ENCODE measurements at regions not wholly inside any gene's neighbourhood (a gene's known extent, or its start where the extent isn't known, plus 50 kb on each side); places are given as distances from the start of the nearest gene placed in this dataset.

GRCh38 chr14:38752750-38753149, 350.3 kb downstream of the SEC23A start:
- Histone ChIP-seq H3K4me3 (ENCODE audit: low read depth, low read length) (no peak overlapping the region), H3K9me3 (ENCODE audit: control insufficient read depth, insufficient read depth, low read length) (no peaks in the 10 kb centered on the region), H3K36me3 (ENCODE audit: control insufficient read depth, insufficient read depth, low read length) (no peaks in the 10 kb centered on the region), H3K9ac (ENCODE audit: low read depth, low read length) (no peak overlapping the region), H3K27me3 (ENCODE audit: control insufficient read depth, insufficient read depth, low read length) (no peaks in the 10 kb centered on the region), H3K4me1 (ENCODE audit: control insufficient read depth, insufficient read depth, low read length) (no peaks in the 10 kb centered on the region)

GRCh38 chr14:38752341-38752740, 350.7 kb downstream of the SEC23A start:
- H3K4me3 ChIP-seq (ENCODE audit: low read depth, low read length) = no peak overlapping the region
- no peaks in the 10 kb centered on the region for H3K36me3 ChIP-seq (ENCODE audit: control insufficient read depth, insufficient read depth, low read length)
- no peaks in the 10 kb centered on the region for H3K27me3 ChIP-seq (ENCODE audit: control insufficient read depth, insufficient read depth, low read length)
- H3K9ac ChIP-seq (ENCODE audit: low read depth, low read length) = no peak overlapping the region
- H3K9me3 ChIP-seq (ENCODE audit: control insufficient read depth, insufficient read depth, low read length) = no peaks in the 10 kb centered on the region
- H3K4me1 ChIP-seq (ENCODE audit: control insufficient read depth, insufficient read depth, low read length) = no peaks in the 10 kb centered on the region

GRCh38 chr14:38751459-38751858, 351.6 kb downstream of the SEC23A start:
- H3K36me3 ChIP-seq (ENCODE audit: control insufficient read depth, insufficient read depth, low read length) = no peaks in the 10 kb centered on the region
- no peaks in the 10 kb centered on the region for H3K27me3 ChIP-seq (ENCODE audit: control insufficient read depth, insufficient read depth, low read length)
- H3K9me3 ChIP-seq (ENCODE audit: control insufficient read depth, insufficient read depth, low read length) = no peaks in the 10 kb centered on the region
- H3K4me3 ChIP-seq (ENCODE audit: low read depth, low read length) = no peak overlapping the region
- H3K9ac ChIP-seq (ENCODE audit: low read depth, low read length) = no peak overlapping the region
- no peaks in the 10 kb centered on the region for H3K4me1 ChIP-seq (ENCODE audit: control insufficient read depth, insufficient read depth, low read length)

- no peak overlapping the region for H3K4me3 ChIP-seq (ENCODE audit: low read depth, low read length)
- no peaks in the 10 kb centered on the region for H3K27me3 ChIP-seq (ENCODE audit: control insufficient read depth, insufficient read depth, low read length)
- H3K36me3 ChIP-seq (ENCODE audit: control insufficient read depth, insufficient read depth, low read length) = no peaks in the 10 kb centered on the region
- H3K9ac ChIP-seq (ENCODE audit: low read depth, low read length) = no peak overlapping the region
- H3K9me3 ChIP-seq (ENCODE audit: control insufficient read depth, insufficient read depth, low read length) = no peaks in the 10 kb centered on the region
- H3K4me1 ChIP-seq (ENCODE audit: control insufficient read depth, insufficient read depth, low read length) = no peaks in the 10 kb centered on the region
Measured at GRCh38 chr14:38749936-38750335, 353.1 kb downstream of the SEC23A start.

DNA sequence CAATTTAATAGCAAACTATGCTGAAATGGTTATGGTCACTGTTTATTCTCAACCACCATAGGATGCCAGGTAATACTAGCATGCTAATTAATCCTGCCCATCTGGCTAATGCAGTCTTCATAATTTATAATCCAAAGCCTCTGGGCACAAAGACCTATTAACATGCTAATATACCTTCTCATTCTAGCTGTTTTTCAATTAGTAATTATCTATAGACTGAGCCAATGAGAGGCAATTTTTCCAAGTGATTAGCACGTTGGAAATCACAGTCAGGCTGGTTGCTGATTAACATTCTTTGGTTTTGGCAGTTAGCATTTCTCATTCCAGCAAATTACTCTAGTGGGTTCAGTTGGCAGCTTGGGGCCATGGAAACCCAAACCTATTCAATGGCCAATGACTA, 357.2 kb downstream of the SEC23A start:
- Histone ChIP-seq H3K4me3 (ENCODE audit: low read depth, low read length) (no peak overlapping the region), H3K4me1 (ENCODE audit: control insufficient read depth, insufficient read depth, low read length) (no peaks in the 10 kb centered on the region), H3K27me3 (ENCODE audit: control insufficient read depth, insufficient read depth, low read length) (no peaks in the 10 kb centered on the region), H3K9me3 (ENCODE audit: control insufficient read depth, insufficient read depth, low read length) (no peaks in the 10 kb centered on the region), H3K9ac (ENCODE audit: low read depth, low read length) (no peak overlapping the region), H3K36me3 (ENCODE audit: control insufficient read depth, insufficient read depth, low read length) (no peaks in the 10 kb centered on the region)

- Histone ChIP-seq H3K9ac (ENCODE audit: low read depth, low read length) (no peak overlapping the region), H3K4me3 (ENCODE audit: low read depth, low read length) (no peak overlapping the region), H3K36me3 (ENCODE audit: control insufficient read depth, insufficient read depth, low read length) (no peaks in the 10 kb centered on the region), H3K27me3 (ENCODE audit: control insufficient read depth, insufficient read depth, low read length) (no peaks in the 10 kb centered on the region), H3K9me3 (ENCODE audit: control insufficient read depth, insufficient read depth, low read length) (no peaks in the 10 kb centered on the region), H3K4me1 (ENCODE audit: control insufficient read depth, insufficient read depth, low read length) (no peaks in the 10 kb centered on the region)
Measured at GRCh38 chr14:38743966-38744584, 359.0 kb downstream of the SEC23A start.

DNA sequence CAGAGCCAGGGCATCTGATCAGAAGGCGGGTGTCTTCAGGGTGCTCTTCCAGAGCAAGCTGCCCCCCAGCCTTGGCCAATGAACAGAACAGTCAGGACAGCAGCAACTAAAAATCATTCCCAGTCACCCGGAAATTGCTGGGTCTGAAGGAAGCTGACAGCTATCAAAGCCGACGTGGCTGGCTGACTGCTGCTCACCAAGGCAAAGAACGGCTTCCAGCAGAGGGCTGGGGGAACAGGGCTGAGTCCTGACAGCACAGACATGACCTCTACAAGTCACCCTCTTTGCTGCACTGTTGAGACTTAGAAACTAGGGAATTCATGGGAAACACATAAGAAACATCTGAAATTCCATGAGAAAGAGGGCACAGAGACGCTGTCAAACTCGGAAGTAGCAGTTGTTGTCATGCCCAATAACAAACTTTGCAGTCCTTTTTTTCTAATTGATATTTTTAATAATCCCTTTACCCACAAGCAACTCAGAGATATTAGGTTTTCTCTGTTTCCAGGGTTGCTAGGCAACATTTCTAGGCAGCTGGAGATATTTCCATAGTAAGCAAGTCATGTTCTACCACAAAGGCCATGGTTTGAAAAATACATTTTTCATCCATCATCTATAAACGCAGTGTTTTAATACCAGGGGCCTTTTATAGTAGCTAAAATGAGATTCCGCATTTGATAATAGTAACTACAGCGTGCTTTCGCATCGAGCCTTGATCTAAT, 365.2 kb downstream of the SEC23A start:
- Histone ChIP-seq H3K27me3 (ENCODE audit: control insufficient read depth, insufficient read depth, low read length) (no peaks in the 10 kb centered on the region), H3K4me1 (ENCODE audit: control insufficient read depth, insufficient read depth, low read length) (no peaks in the 10 kb centered on the region), H3K9ac (ENCODE audit: low read depth, low read length) (no peak overlapping the region), H3K36me3 (ENCODE audit: control insufficient read depth, insufficient read depth, low read length) (no peaks in the 10 kb centered on the region), H3K4me3 (ENCODE audit: low read depth, low read length) (no peak overlapping the region), H3K9me3 (ENCODE audit: control insufficient read depth, insufficient read depth, low read length) (no peaks in the 10 kb centered on the region)

DNA sequence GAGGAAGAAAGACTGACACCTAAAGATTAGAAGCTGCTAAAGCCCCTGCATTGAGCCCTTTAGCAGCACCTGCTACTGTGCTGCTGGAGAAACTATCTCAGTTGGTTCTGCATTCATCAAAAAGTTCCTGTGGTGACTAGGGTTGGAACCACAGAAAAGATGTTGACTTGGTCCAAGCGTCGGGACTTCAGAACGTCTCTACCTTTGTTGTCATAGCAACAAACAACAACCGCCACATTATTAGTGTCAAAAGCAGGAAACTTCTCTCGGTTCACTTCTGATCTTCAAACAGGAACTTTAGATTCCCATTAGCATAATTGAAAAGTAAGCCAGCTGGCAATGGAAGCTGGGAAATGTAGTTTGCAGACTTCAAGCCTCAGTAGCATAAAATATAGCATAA, 368.0 kb downstream of the SEC23A start:
- no peaks in the 10 kb centered on the region for H3K27me3 ChIP-seq (ENCODE audit: control insufficient read depth, insufficient read depth, low read length)
- H3K4me3 ChIP-seq (ENCODE audit: low read depth, low read length) = no peak overlapping the region
- H3K9me3 ChIP-seq (ENCODE audit: control insufficient read depth, insufficient read depth, low read length) = no peaks in the 10 kb centered on the region
- no peak overlapping the region for H3K9ac ChIP-seq (ENCODE audit: low read depth, low read length)
- H3K4me1 ChIP-seq (ENCODE audit: control insufficient read depth, insufficient read depth, low read length) = no peaks in the 10 kb centered on the region
- H3K36me3 ChIP-seq (ENCODE audit: control insufficient read depth, insufficient read depth, low read length) = no peaks in the 10 kb centered on the region

DNA sequence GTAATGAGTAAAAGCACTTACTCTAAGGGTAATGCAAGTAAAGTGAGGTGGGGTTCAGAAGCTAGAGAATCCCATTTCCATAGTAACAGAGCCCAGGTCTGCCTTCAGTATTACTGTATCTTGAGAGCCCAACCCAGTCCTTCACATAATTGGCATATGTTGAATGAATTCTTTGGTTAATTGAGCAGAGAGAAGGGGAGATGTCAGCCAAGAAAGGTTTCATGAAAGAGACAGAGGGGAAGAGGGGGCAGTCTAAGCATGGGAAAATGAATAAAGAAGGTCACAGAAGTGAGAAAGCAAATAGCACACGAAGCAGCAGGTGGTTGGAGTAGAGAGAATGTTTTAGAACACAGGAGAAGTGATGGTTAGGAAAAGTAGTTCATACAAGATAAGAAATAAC, 371.1 kb downstream of the SEC23A start:
- no peak overlapping the region for H3K4me3 ChIP-seq (ENCODE audit: low read depth, low read length)
- no peaks in the 10 kb centered on the region for H3K9me3 ChIP-seq (ENCODE audit: control insufficient read depth, insufficient read depth, low read length)
- no peaks in the 10 kb centered on the region for H3K4me1 ChIP-seq (ENCODE audit: control insufficient read depth, insufficient read depth, low read length)
- H3K9ac ChIP-seq (ENCODE audit: low read depth, low read length) = no peak overlapping the region
- H3K27me3 ChIP-seq (ENCODE audit: control insufficient read depth, insufficient read depth, low read length) = no peaks in the 10 kb centered on the region
- no peaks in the 10 kb centered on the region for H3K36me3 ChIP-seq (ENCODE audit: control insufficient read depth, insufficient read depth, low read length)

GRCh38 chr14:38730420-38730819, 372.6 kb downstream of the SEC23A start:
- Histone ChIP-seq H3K9ac (ENCODE audit: low read depth, low read length) (no peak overlapping the region), H3K4me3 (ENCODE audit: low read depth, low read length) (no peak overlapping the region)

GRCh38 chr14:38727731-38728130, 375.3 kb downstream of the SEC23A start:
- Histone ChIP-seq H3K9me3 (ENCODE audit: control insufficient read depth, insufficient read depth, low read length) (no peaks in the 10 kb centered on the region), H3K9ac (ENCODE audit: low read depth, low read length) (no peak overlapping the region), H3K27me3 (ENCODE audit: control insufficient read depth, insufficient read depth, low read length) (no peaks in the 10 kb centered on the region), H3K4me1 (ENCODE audit: control insufficient read depth, insufficient read depth, low read length) (no peaks in the 10 kb centered on the region), H3K36me3 (ENCODE audit: control insufficient read depth, insufficient read depth, low read length) (no peaks in the 10 kb centered on the region), H3K4me3 (ENCODE audit: low read depth, low read length) (no peak overlapping the region)

More at GRCh38 chr14:38730420-38730819, 372.6 kb downstream of the SEC23A start:
- H3K27me3 ChIP-seq (ENCODE audit: control insufficient read depth, insufficient read depth, low read length) = no peaks in the 10 kb centered on the region
- no peaks in the 10 kb centered on the region for H3K9me3 ChIP-seq (ENCODE audit: control insufficient read depth, insufficient read depth, low read length)
- H3K36me3 ChIP-seq (ENCODE audit: control insufficient read depth, insufficient read depth, low read length) = no peaks in the 10 kb centered on the region
- no peaks in the 10 kb centered on the region for H3K4me1 ChIP-seq (ENCODE audit: control insufficient read depth, insufficient read depth, low read length)

GRCh38 chr14:38724621-38725020, 378.4 kb downstream of the SEC23A start:
- Histone ChIP-seq H3K4me1 (ENCODE audit: control insufficient read depth, insufficient read depth, low read length) (no peaks in the 10 kb centered on the region), H3K36me3 (ENCODE audit: control insufficient read depth, insufficient read depth, low read length) (no peaks in the 10 kb centered on the region), H3K9ac (ENCODE audit: low read depth, low read length) (no peak overlapping the region), H3K27me3 (ENCODE audit: control insufficient read depth, insufficient read depth, low read length) (no peaks in the 10 kb centered on the region), H3K9me3 (ENCODE audit: control insufficient read depth, insufficient read depth, low read length) (no peaks in the 10 kb centered on the region), H3K4me3 (ENCODE audit: low read depth, low read length) (no peak overlapping the region)

Data from iPS-15b (cell line).